ENCODE measurements at regions not wholly inside any gene's neighbourhood (a gene's known extent, or its start where the extent isn't known, plus 50 kb on each side); places are given as distances from the start of the nearest gene placed in this dataset.

DNA sequence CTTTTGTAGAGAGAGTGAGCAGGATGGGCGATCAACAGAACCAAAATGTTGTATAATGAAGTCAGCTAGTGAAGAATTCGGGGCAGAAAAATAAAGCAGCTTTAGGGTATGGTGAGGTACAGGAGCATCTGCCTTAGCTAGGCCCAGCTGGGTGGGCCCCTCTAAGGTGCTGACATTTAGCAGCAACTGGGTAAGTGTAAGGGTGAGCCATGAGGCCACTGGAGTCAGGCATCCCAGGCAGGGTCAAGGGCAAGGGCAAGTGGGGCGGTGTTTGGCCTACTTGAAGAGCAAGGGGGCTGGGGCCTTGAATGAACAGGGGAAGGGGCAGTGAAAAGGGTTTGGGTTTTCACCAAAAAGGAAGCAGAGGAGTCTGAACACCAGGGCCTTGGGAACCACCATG, 583.6 kb downstream of the BCL11B start:
- no peak for TF ChIP-seq ZFX (IDR thresholded peaks at IDR 0.05; ENCODE audit: borderline replicate concordance)
- TF ChIP-seq, protein P1, sequence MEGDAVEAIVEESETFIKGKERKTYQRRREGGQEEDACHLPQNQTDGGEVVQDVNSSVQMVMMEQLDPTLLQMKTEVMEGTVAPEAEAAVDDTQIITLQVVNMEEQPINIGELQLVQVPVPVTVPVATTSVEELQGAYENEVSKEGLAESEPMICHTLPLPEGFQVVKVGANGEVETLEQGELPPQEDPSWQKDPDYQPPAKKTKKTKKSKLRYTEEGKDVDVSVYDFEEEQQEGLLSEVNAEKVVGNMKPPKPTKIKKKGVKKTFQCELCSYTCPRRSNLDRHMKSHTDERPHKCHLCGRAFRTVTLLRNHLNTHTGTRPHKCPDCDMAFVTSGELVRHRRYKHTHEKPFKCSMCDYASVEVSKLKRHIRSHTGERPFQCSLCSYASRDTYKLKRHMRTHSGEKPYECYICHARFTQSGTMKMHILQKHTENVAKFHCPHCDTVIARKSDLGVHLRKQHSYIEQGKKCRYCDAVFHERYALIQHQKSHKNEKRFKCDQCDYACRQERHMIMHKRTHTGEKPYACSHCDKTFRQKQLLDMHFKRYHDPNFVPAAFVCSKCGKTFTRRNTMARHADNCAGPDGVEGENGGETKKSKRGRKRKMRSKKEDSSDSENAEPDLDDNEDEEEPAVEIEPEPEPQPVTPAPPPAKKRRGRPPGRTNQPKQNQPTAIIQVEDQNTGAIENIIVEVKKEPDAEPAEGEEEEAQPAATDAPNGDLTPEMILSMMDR (IDR thresholded peaks at IDR 0.05), result no peak
- H3K27ac ChIP-seq, result no peak overlapping the region

DNA sequence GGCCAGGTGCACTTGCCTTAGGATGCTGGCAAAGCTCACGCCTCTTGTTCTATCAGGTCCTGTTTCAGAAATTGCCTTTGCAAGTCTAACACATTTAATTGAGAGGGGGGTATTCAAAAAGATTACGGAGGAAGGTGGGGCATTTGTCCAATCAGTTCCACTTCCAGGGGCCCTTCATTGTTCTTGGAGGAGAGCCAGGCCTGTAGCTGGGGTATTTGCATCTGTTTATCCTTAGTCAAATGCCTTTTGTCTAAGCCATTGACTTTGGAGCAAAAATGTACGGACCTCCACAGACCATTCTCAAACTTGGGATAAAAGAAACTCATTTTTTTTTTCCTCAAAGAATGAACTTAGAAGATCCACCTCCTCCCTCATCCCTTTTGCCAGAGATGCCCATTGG, 582.0 kb downstream of the BCL11B start:
- no peak for TF ChIP-seq ZFX (IDR thresholded peaks at IDR 0.05; ENCODE audit: borderline replicate concordance)
- TF ChIP-seq, protein P1 (IDR thresholded peaks at IDR 0.05), result no peak
- no peak overlapping the region for H3K27ac ChIP-seq

DNA sequence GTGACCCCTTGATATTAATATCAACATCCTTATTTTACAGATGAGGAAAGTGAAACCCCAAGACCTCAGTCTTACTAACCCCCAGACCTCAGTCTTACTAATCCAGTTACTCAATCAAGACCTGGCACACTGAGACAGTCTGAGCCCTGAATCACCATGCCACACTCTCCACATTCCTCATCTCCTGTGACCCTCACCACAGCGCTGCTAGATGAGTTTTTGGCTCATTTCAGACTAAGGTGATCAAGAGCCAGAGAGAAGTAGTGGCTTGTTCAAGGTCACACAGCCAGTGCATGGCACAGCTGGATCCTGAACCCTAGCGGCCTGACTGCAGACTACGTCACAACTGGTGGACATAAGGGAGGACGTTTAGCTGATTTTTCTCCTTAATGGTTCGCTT, 579.2 kb downstream of the BCL11B start:
- TF ChIP-seq ZFX (IDR thresholded peaks at IDR 0.05; ENCODE audit: borderline replicate concordance), result no peak
- TF ChIP-seq, protein P1 (IDR thresholded peaks at IDR 0.05), result no peak

DNA sequence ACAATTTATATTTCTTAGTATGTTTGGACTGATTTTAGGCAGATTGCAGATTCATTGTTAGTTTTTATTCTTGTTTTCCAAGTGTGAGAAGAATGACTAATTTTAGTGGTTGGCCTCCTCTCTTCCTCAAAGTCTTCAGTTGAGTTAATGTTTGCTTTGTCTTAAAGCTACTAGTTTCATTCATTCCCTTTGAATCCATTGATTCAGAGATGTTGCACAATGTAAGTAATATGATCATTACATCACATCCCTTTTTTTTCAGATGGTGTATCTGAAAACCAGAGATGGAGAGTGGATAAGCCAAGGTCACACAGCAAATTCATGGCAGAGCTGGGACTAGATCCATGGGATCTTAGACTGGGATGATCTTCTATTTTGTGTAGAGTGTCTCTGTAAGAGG, 577.5 kb downstream of the BCL11B start:
- no peak for TF ChIP-seq ZFX (IDR thresholded peaks at IDR 0.05; ENCODE audit: borderline replicate concordance)
- TF ChIP-seq, protein P1 (IDR thresholded peaks at IDR 0.05), result no peak
- no peak overlapping the region for H3K27ac ChIP-seq

More for the DNA sequence above, 579.2 kb downstream of the BCL11B start:
- H3K27ac ChIP-seq, result no peak overlapping the region

DNA sequence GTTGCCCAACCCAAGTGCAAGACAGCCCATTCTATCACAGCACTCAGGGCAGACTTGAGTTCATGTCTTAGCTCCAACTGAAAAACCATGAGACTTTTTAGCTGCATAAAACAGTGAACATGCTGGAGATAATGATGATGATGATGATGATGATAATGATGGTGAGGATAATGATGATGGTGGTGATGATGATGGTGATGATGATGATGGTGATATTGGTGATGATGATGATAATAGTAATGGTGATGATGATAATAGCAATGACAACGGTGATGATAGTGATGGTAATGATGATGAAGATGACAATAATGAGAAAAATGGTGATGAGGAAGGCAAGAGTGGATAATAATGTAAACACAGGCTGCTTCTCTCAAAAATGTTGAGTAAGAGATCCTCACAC, 576.2 kb downstream of the BCL11B start:
- TF ChIP-seq ZFX (IDR thresholded peaks at IDR 0.05; ENCODE audit: borderline replicate concordance), result no peak
- TF ChIP-seq, protein P1 (IDR thresholded peaks at IDR 0.05), result no peak
- no peak overlapping the region for H3K27ac ChIP-seq

DNA sequence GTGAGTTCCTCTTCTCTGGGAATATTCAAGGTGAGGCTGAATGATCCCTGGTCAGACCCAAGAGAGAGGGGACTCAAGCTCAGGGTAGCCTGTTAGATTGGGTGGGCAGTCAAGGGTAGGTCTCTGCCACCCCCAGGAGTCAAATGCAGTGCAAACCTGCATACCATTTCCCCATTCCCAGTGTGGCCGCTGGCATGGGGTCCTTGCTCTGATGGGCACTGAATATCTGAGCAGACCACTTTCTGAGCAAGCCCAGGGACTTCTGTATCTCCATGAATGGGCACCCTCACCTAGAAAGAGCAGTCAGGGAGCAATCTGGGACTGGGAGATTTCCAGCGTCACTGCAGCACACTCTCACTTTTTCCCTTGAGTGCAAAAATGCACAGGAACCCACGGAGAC, 573.7 kb downstream of the BCL11B start:
- no peak for TF ChIP-seq ZFX (IDR thresholded peaks at IDR 0.05; ENCODE audit: borderline replicate concordance)
- TF ChIP-seq, protein P1 (IDR thresholded peaks at IDR 0.05), result no peak
- no peak overlapping the region for H3K27ac ChIP-seq

DNA sequence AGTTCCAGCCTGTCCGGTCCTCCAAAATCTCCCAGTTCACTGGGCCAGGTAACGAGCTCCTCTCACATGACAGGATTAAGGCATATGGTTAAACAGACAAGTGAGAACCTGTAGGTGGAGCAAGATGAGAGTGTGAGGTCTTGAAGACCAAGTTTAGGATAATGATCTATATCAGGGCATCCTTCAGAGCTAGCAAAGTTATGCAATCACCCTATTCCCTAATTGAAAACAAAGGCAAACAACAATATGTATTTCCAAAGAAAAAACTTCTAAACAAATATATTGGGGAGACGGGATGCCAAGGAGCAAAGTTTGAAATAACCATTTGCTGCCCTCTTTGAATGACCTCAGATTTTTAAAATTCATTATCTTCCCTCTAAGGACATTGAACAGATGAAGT, 571.2 kb downstream of the BCL11B start:
- no peak for TF ChIP-seq ZFX (IDR thresholded peaks at IDR 0.05; ENCODE audit: borderline replicate concordance)
- TF ChIP-seq, protein P1 (IDR thresholded peaks at IDR 0.05), result no peak
- no peak overlapping the region for H3K27ac ChIP-seq
